ENCODE measurements at regions not wholly inside any gene's neighbourhood (a gene's known extent, or its start where the extent isn't known, plus 50 kb on each side); places are given as distances from the start of the nearest gene placed in this dataset.

DNA sequence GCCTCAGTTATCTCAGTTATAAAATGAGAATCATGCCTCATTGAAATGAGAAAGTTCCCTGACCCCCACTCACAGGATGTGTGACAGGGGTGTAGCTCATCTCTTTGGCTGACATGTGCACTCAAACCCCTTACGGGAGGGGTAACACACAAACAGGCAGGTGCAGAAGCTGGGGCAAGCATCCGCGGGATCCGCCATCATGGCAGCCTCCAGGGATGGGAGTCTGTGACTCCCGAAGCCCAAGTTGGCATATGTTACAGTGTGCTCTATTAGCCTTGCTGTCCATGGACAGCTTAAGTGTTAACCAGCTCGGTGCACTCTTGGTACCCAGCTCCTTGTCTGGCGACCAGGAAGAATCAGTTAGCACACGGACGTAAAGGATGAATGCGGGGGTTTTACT lies 822.7 kb upstream of the SEMA6D start:
- DNase-seq (ENCODE audit: extremely low read depth, low read depth) = no peak

DNA sequence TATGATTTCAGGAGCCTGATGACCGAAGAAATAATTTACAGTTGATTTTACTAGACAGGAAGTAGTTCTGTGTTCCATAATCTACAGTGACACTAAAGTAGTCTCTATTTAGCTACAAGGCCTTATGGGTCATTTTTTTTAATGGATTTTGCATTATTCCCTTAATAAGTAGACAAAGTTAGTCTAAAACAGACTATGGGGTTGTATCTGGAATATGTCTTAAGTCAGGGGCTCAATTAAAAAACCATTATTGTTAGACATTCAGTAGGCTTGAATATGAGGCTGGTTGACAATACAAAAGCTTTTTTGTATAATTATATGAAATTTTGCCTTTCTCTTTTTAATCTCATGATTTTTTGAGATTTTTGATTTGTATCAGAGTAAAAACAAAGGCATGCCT lies 820.0 kb upstream of the SEMA6D start:
- no peak for DNase-seq (ENCODE audit: extremely low read depth, low read depth)
- no peak for TF ChIP-seq CTCF (IDR thresholded peaks at IDR 0.05; ENCODE audit: low read depth, low read length)

More for the DNA sequence above, 822.7 kb upstream of the SEMA6D start:
- no peak for TF ChIP-seq CTCF (IDR thresholded peaks at IDR 0.05; ENCODE audit: low read depth, low read length)

DNA sequence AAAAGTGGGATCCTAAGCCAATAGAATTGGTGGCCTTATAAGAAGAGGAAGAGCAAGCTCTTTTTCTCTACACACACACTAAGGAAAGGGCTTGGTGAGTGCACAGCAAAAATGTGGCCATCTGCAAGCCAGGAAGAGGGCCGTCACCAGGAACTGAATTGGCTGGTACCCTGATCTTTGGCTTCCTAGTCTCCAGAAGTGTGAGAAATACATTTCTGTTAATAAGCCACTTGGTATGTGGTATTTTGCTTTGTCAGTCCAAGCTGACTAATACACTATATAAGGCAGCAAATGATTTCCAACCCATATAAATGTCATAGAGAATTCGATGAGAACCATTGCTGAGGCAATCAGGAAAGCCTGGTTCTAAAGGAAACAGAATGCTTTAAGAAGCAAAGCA lies 816.3 kb upstream of the SEMA6D start:
- TF ChIP-seq CTCF (IDR thresholded peaks at IDR 0.05; ENCODE audit: low read depth, low read length) = no peak

DNA sequence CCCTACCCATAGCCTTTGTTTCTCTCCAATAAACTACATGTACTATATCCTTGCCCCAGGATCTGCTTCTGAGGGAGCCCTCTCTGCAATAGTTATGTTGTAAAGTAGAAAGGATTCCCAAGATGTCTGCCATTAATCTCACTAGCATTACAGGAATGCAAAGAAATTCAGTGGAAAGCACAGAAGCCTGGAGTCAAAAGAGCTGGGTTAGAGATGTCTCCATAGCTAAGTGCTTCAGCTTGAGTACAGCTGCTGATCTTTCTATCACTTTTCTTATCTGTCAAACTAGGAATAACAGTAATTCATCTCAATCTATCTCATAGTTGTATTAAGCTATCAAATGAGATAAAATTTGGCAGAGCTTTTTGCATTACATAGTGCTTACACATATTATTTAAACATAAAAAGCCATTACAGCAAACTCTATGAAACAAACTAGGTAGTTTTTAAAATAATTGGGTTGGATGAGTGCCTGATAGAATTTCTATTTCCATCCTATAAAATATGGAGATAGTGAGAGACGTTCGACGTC lies 799.5 kb upstream of the SEMA6D start:
- no peak for TF ChIP-seq CTCF (IDR thresholded peaks at IDR 0.05; ENCODE audit: low read depth, low read length)
- DNase-seq (ENCODE audit: extremely low read depth, low read depth) = no peak

More for the DNA sequence above, 816.3 kb upstream of the SEMA6D start:
- no peak for DNase-seq (ENCODE audit: extremely low read depth, low read depth)

- no peak for DNase-seq (ENCODE audit: extremely low read depth, low read depth)
- TF ChIP-seq CTCF (IDR thresholded peaks at IDR 0.05; ENCODE audit: low read depth, low read length) = no peak
These were observed 798.7 kb upstream of the SEMA6D start for GRCh38 chr15:46918462-46919140.

- no peak for TF ChIP-seq CTCF (IDR thresholded peaks at IDR 0.05; ENCODE audit: low read depth, low read length)
- DNase-seq (ENCODE audit: extremely low read depth, low read depth) = no peak
These were observed 795.4 kb upstream of the SEMA6D start for GRCh38 chr15:46921891-46922290.

- TF ChIP-seq CTCF (IDR thresholded peaks at IDR 0.05; ENCODE audit: low read depth, low read length) = no peak
- no peak for DNase-seq (ENCODE audit: extremely low read depth, low read depth)
These were observed 786.9 kb upstream of the SEMA6D start for GRCh38 chr15:46930426-46930825.

All from AG09319 (cell line).